ENCODE measurements at regions not wholly inside any gene's neighbourhood (a gene's known extent, or its start where the extent isn't known, plus 50 kb on each side); places are given as distances from the start of the nearest gene placed in this dataset.
"Not testable (repeated sequence)": the region's sequence is repeated elsewhere in the genome, so short reads cannot be mapped to it uniquely, and the experiment has no call there.

GRCh38 chr18:1438458-1438910, 533.8 kb downstream of the ADCYAP1 start:
- Mint-ChIP-seq H3K27ac (ENCODE audit: unreplicated experiment) (no peak overlapping the region), H3K27me3 (ENCODE audit: low read depth) (no peaks in the 10 kb centered on the region), H3K4me1 (ENCODE audit: low read depth) (no peaks in the 10 kb centered on the region), H3K4me3 (ENCODE audit: unreplicated experiment) (no peak overlapping the region), H3K9me3 (ENCODE audit: low read depth) (no peaks in the 10 kb centered on the region), H3K36me3 (ENCODE audit: low read depth) (no peaks in the 10 kb centered on the region)
- TF ChIP-seq, protein P1, sequence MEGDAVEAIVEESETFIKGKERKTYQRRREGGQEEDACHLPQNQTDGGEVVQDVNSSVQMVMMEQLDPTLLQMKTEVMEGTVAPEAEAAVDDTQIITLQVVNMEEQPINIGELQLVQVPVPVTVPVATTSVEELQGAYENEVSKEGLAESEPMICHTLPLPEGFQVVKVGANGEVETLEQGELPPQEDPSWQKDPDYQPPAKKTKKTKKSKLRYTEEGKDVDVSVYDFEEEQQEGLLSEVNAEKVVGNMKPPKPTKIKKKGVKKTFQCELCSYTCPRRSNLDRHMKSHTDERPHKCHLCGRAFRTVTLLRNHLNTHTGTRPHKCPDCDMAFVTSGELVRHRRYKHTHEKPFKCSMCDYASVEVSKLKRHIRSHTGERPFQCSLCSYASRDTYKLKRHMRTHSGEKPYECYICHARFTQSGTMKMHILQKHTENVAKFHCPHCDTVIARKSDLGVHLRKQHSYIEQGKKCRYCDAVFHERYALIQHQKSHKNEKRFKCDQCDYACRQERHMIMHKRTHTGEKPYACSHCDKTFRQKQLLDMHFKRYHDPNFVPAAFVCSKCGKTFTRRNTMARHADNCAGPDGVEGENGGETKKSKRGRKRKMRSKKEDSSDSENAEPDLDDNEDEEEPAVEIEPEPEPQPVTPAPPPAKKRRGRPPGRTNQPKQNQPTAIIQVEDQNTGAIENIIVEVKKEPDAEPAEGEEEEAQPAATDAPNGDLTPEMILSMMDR (IDR thresholded peaks at IDR 0.05) = no peak
- DNase-seq (ENCODE audit: low spot score) = no peak

DNA sequence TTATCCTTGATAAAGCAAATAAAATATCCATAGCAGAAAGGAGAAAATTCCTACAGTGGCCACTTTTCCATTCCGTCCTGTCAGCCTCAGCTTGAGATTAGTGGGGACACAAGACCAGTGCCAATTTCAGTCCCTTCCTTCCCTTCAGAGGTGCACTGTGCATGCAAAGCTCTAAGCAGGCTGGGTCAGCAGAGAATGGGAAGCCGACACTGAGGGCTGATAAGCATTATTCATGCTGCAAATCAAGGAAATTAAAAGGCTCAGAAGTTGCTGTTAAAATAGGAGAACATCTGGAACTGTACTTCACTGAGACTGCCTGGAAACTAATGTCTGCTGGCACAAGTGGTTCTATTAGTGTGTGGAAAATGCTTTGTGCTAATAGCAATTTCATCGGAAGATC, 534.3 kb downstream of the ADCYAP1 start:
- Mint-ChIP-seq H3K36me3 (ENCODE audit: low read depth) (no peaks in the 10 kb centered on the region), H3K27ac (ENCODE audit: unreplicated experiment) (no peak overlapping the region), H3K4me3 (ENCODE audit: unreplicated experiment) (no peak overlapping the region), H3K9me3 (ENCODE audit: low read depth) (no peaks in the 10 kb centered on the region), H3K27me3 (ENCODE audit: low read depth) (no peaks in the 10 kb centered on the region), H3K4me1 (ENCODE audit: low read depth) (no peaks in the 10 kb centered on the region)
- DNase-seq (ENCODE audit: low spot score) = no peak
- TF ChIP-seq, protein P1 (IDR thresholded peaks at IDR 0.05) = no peak

GRCh38 chr18:1444062-1444461, 539.4 kb downstream of the ADCYAP1 start:
- H3K4me1 Mint-ChIP-seq (ENCODE audit: low read depth); H3K9me3 Mint-ChIP-seq (ENCODE audit: low read depth); DNase-seq (ENCODE audit: low spot score): not testable (repeated sequence)

GRCh38 chr18:1446765-1447164, 542.1 kb downstream of the ADCYAP1 start:
- H3K27ac Mint-ChIP-seq (ENCODE audit: unreplicated experiment) = no peak overlapping the region
- TF ChIP-seq, protein P1 (IDR thresholded peaks at IDR 0.05) = no peak
- H3K4me1 Mint-ChIP-seq (ENCODE audit: low read depth) = no peaks in the 10 kb centered on the region
- H3K4me3 Mint-ChIP-seq (ENCODE audit: unreplicated experiment) = no peak overlapping the region
- peaks cover 2% of the 10 kb centered on the region for H3K27me3 Mint-ChIP-seq (ENCODE audit: low read depth)
- DNase-seq (ENCODE audit: low spot score) = no peak
- H3K9me3 Mint-ChIP-seq (ENCODE audit: low read depth) = no peaks in the 10 kb centered on the region
- no peaks in the 10 kb centered on the region for H3K36me3 Mint-ChIP-seq (ENCODE audit: low read depth)

More at GRCh38 chr18:1444062-1444461, 539.4 kb downstream of the ADCYAP1 start:
- H3K27ac Mint-ChIP-seq (ENCODE audit: unreplicated experiment); H3K27me3 Mint-ChIP-seq (ENCODE audit: low read depth); H3K36me3 Mint-ChIP-seq (ENCODE audit: low read depth); H3K4me3 Mint-ChIP-seq (ENCODE audit: unreplicated experiment): not testable (repeated sequence)

GRCh38 chr18:1452821-1453220, 548.1 kb downstream of the ADCYAP1 start:
- TF ChIP-seq, protein P1 (IDR thresholded peaks at IDR 0.05) = no peak
- H3K36me3 Mint-ChIP-seq (ENCODE audit: low read depth) = no peaks in the 10 kb centered on the region
- no peak overlapping the region for H3K27ac Mint-ChIP-seq (ENCODE audit: unreplicated experiment)
- H3K27me3 Mint-ChIP-seq (ENCODE audit: low read depth) = no peaks in the 10 kb centered on the region
- no peak overlapping the region for H3K4me3 Mint-ChIP-seq (ENCODE audit: unreplicated experiment)
- H3K9me3 Mint-ChIP-seq (ENCODE audit: low read depth) = peaks cover 29% of the 10 kb centered on the region
- no peaks in the 10 kb centered on the region for H3K4me1 Mint-ChIP-seq (ENCODE audit: low read depth)
- no peak for DNase-seq (ENCODE audit: low spot score)

- no peaks in the 10 kb centered on the region for H3K36me3 Mint-ChIP-seq (ENCODE audit: low read depth)
- no peak overlapping the region for H3K4me3 Mint-ChIP-seq (ENCODE audit: unreplicated experiment)
- no peak for DNase-seq (ENCODE audit: low spot score)
- no peaks in the 10 kb centered on the region for H3K27me3 Mint-ChIP-seq (ENCODE audit: low read depth)
- H3K27ac Mint-ChIP-seq (ENCODE audit: unreplicated experiment) = no peak overlapping the region
- H3K9me3 Mint-ChIP-seq (ENCODE audit: low read depth) = peaks cover 29% of the 10 kb centered on the region
- H3K4me1 Mint-ChIP-seq (ENCODE audit: low read depth) = no peaks in the 10 kb centered on the region
- TF ChIP-seq, protein P1 (IDR thresholded peaks at IDR 0.05) = no peak
These were observed 550.9 kb downstream of the ADCYAP1 start for GRCh38 chr18:1455605-1456004.
